NCI-H2081 treated with DMSO at 0.1 percent for 48 hours (cell line): ENCODE measurements at regions not wholly inside any gene's neighbourhood (a gene's known extent, or its start where the extent isn't known, plus 50 kb on each side); places are given as distances from the start of the nearest gene placed in this dataset.

Source experiments
- DNase-seq: peaks from one replicate; lab custom pipeline; 2025; lab: John Stamatoyannopoulos, UW

- DNase-seq = no peak
These were observed 53.7 kb upstream of the HSD17B12 start for GRCh38 chr11:43626798-43627197.
